WERI-Rb-1 (cell line): ENCODE measurements at regions not wholly inside any gene's neighbourhood (a gene's known extent, or its start where the extent isn't known, plus 50 kb on each side); places are given as distances from the start of the nearest gene placed in this dataset.
A peak's percentile ranks its signal among the peaks of the same experiment; 100 is the strongest.
"Not testable (repeated sequence)": the region's sequence is repeated elsewhere in the genome, so short reads cannot be mapped to it uniquely, and the experiment has no call there.

ENCODE experiments used
- DNase-seq: peaks from one replicate; pipeline ENCODE4 v3.0.0-alpha.2; 2020
- H3K27ac ChIP-seq: fragments of 250-450 bp; sonication (Bioruptor Pico); 2 replicates; pipeline ENCODE4 v1.5.1; 2020; ENCODE audit warnings: mild to moderate bottlenecking, moderate library complexity
- H3K27me3 ChIP-seq: fragments of 250-450 bp; sonication (Bioruptor Pico); 2 replicates; pipeline ENCODE4 v1.5.1; 2021; ENCODE audit warnings: mild to moderate bottlenecking, low read depth, moderate library complexity; ENCODE audit not compliant: insufficient read depth, severe bottlenecking
- H3K36me3 ChIP-seq: fragments of 250-450 bp; sonication (Bioruptor Pico); 2 replicates; pipeline ENCODE4 v1.5.1; 2020; ENCODE audit warnings: mild to moderate bottlenecking, moderate library complexity
- H3K4me3 ChIP-seq: 2 replicates; pipeline ENCODE4 v1.5.1; 2011; ENCODE audit warnings: low read depth, mild to moderate bottlenecking, control low read depth, low read length
- H3K9me3 ChIP-seq: fragments of 250-450 bp; sonication (Bioruptor Pico); 2 replicates; pipeline ENCODE4 v1.5.1; 2021; ENCODE audit warnings: mild to moderate bottlenecking, moderate library complexity; ENCODE audit not compliant: severe bottlenecking
- CTCF ChIP-seq: IDR thresholded peaks from 2 replicates; pipeline ENCODE4 v1.5.1; 2011; ENCODE audit warnings: low read depth, mild to moderate bottlenecking, control low read depth, inconsistent platforms, low read length

GRCh38 chr17:22337467-22337866 lies 645.1 kb downstream of the KCNJ18 start:
- Histone ChIP-seq H3K4me3 (no peak overlapping the region), H3K27me3 (no peaks in the 10 kb centered on the region), H3K27ac (no peak overlapping the region), H3K9me3 (no peaks in the 10 kb centered on the region), H3K36me3 (no peaks in the 10 kb centered on the region)
- DNase-seq = peak; percentile 9
- no peak for TF ChIP-seq CTCF

- not testable (repeated sequence) for DNase-seq, H3K4me3 ChIP-seq, H3K36me3 ChIP-seq, H3K9me3 ChIP-seq, H3K27ac ChIP-seq
- H3K27me3 ChIP-seq = peaks cover 14% of the 10 kb centered on the region
Measured at GRCh38 chr17:22356603-22357002, 664.3 kb downstream of the KCNJ18 start.

GRCh38 chr17:22370988-22371387 lies 678.7 kb downstream of the KCNJ18 start:
- DNase-seq, H3K9me3 ChIP-seq: not testable (repeated sequence)
- H3K27me3 ChIP-seq = peaks cover 12% of the 10 kb centered on the region

GRCh38 chr17:22373911-22374310 lies 681.6 kb downstream of the KCNJ18 start:
- Histone ChIP-seq H3K4me3 (no peak overlapping the region), H3K36me3 (no peaks in the 10 kb centered on the region), H3K27ac (no peak overlapping the region), H3K27me3 (peaks cover 12% of the 10 kb centered on the region), H3K9me3 (no peaks in the 10 kb centered on the region)
- TF ChIP-seq CTCF = no peak
- no peak for DNase-seq

More at GRCh38 chr17:22370988-22371387, 678.7 kb downstream of the KCNJ18 start:
- not testable (repeated sequence) for H3K4me3 ChIP-seq, H3K27ac ChIP-seq, H3K36me3 ChIP-seq

- no peaks in the 10 kb centered on the region for H3K9me3 ChIP-seq
- DNase-seq = no peak
- no peak for TF ChIP-seq CTCF
- no peak overlapping the region for H3K4me3 ChIP-seq
- peaks cover 12% of the 10 kb centered on the region for H3K27me3 ChIP-seq
- no peaks in the 10 kb centered on the region for H3K36me3 ChIP-seq
- H3K27ac ChIP-seq = no peak overlapping the region
Measured at GRCh38 chr17:22374741-22375140, 682.4 kb downstream of the KCNJ18 start.

GRCh38 chr17:22376747-22377146 lies 684.4 kb downstream of the KCNJ18 start:
- not testable (repeated sequence) for H3K27ac ChIP-seq, H3K4me3 ChIP-seq

GRCh38 chr17:22378748-22379147 lies 686.4 kb downstream of the KCNJ18 start:
- not testable (repeated sequence) for H3K36me3 ChIP-seq, H3K27ac ChIP-seq, H3K9me3 ChIP-seq, DNase-seq, H3K4me3 ChIP-seq
- H3K27me3 ChIP-seq = peaks cover 12% of the 10 kb centered on the region

More at GRCh38 chr17:22376747-22377146, 684.4 kb downstream of the KCNJ18 start:
- peaks cover 12% of the 10 kb centered on the region for H3K27me3 ChIP-seq
- H3K36me3 ChIP-seq, H3K9me3 ChIP-seq, DNase-seq: not testable (repeated sequence)

- not testable (repeated sequence) for H3K27ac ChIP-seq, H3K27me3 ChIP-seq, H3K9me3 ChIP-seq, DNase-seq, H3K36me3 ChIP-seq, H3K4me3 ChIP-seq
Measured at GRCh38 chr17:22381589-22381988, 689.3 kb downstream of the KCNJ18 start.

GRCh38 chr17:22383772-22384460 lies 691.6 kb downstream of the KCNJ18 start:
- not testable (repeated sequence) for DNase-seq, H3K27me3 ChIP-seq, H3K4me3 ChIP-seq, H3K9me3 ChIP-seq, H3K36me3 ChIP-seq, H3K27ac ChIP-seq

- H3K27ac ChIP-seq, H3K4me3 ChIP-seq, H3K27me3 ChIP-seq, H3K36me3 ChIP-seq, DNase-seq, H3K9me3 ChIP-seq: not testable (repeated sequence)
Measured at GRCh38 chr17:22384461-22384800, 692.1 kb downstream of the KCNJ18 start.

GRCh38 chr17:22398446-22398845 lies 706.1 kb downstream of the KCNJ18 start:
- H3K27me3 ChIP-seq, DNase-seq, H3K36me3 ChIP-seq, H3K4me3 ChIP-seq, H3K27ac ChIP-seq, H3K9me3 ChIP-seq: not testable (repeated sequence)

GRCh38 chr17:22399037-22399436 lies 706.7 kb downstream of the KCNJ18 start:
- H3K4me3 ChIP-seq, H3K36me3 ChIP-seq, H3K27ac ChIP-seq: not testable (repeated sequence)

More at GRCh38 chr17:22399037-22399436, 706.7 kb downstream of the KCNJ18 start:
- DNase-seq, H3K9me3 ChIP-seq, H3K27me3 ChIP-seq: not testable (repeated sequence)
